HFF-Myc (cell line): ENCODE measurements at regions not wholly inside any gene's neighbourhood (a gene's known extent, or its start where the extent isn't known, plus 50 kb on each side); places are given as distances from the start of the nearest gene placed in this dataset.

ENCODE experiments used
- DNase-seq: peaks from one replicate; pipeline ENCODE4 v3.0.0-alpha.2; 2011; ENCODE audit warnings: low read depth; ENCODE audit errors: extremely low read depth
- H3K4me3 ChIP-seq: replicated peaks from 2 replicates; pipeline ENCODE4 v1.5.1; 2011; ENCODE audit warnings: low read depth, mild to moderate bottlenecking, control low read depth, low read length
- TF ChIP-seq, protein P1 (sequence below): IDR thresholded peaks from 2 replicates; pipeline ENCODE4 v1.5.1; 2012; ENCODE audit warnings: mild to moderate bottlenecking, low read depth, low read length, control low read depth; ENCODE audit errors: missing control alignments

DNA sequence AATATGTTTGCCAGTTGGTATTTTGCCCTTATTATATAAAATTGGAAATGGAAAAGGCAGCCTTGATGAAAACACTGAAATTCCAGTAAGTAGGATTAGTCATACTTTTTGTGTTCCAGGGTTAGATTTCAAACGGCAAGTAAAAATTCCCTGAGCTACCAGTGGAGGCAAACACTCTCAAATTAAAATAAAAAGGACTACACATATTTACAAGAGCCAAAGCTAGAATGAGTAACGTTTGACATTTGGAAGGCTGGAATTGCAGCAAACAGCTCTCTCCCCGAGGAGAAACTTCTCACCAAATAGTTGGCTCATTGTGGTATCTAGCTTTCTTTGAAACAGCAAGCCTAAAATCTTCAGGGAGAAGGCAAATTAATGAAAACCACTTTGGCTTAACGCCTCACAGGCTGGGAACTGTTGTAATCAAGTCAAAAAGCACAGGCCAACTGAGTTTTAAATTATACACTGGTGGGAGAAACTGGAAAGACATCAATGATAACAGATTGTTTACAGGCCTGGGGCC, 288.4 kb downstream of the SNX13 start:
- TF ChIP-seq, protein P1, sequence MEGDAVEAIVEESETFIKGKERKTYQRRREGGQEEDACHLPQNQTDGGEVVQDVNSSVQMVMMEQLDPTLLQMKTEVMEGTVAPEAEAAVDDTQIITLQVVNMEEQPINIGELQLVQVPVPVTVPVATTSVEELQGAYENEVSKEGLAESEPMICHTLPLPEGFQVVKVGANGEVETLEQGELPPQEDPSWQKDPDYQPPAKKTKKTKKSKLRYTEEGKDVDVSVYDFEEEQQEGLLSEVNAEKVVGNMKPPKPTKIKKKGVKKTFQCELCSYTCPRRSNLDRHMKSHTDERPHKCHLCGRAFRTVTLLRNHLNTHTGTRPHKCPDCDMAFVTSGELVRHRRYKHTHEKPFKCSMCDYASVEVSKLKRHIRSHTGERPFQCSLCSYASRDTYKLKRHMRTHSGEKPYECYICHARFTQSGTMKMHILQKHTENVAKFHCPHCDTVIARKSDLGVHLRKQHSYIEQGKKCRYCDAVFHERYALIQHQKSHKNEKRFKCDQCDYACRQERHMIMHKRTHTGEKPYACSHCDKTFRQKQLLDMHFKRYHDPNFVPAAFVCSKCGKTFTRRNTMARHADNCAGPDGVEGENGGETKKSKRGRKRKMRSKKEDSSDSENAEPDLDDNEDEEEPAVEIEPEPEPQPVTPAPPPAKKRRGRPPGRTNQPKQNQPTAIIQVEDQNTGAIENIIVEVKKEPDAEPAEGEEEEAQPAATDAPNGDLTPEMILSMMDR, result no peak
- H3K4me3 ChIP-seq, result no peak overlapping the region
- peak; percentile 67 for DNase-seq

DNA sequence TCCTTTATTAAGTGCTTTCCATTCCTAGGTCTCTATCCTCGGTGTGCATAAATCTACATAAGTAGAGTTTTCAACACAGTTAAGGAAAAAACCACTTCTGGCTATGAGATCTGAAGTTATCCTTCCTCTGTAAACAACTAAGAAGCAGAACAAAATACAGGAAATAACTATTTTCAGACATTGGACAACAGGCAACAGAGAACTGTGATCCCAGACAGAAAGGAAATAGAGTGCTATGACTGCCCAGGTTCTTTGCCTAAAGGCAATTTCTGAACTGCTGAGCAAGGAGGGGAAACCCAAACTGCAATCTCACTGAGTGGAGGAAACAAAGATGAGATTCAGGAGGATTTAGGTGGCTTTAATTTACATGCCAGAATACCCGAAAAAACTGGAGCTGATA, 285.4 kb downstream of the SNX13 start:
- DNase-seq, result no peak
- TF ChIP-seq, protein P1, result no peak
- H3K4me3 ChIP-seq, result no peak overlapping the region

DNA sequence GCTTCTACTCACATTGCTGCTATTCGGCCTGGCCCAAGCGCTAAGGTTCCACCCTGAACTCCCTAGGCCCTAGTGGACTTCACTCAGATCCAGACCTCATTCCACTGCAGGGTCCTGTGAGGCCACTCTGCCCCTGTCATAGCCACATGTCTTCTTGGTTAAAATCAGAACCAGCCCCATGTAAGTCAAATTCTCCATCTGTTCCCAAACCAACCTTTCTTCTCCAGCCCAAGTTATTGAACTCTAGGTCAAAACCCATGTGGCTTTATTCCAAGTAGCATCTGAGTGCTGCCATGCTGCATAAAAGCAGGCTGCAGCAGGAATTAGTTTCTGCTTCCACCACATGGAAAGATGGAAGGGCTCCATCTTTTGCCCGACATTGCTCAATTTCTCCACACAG, 281.2 kb downstream of the SNX13 start:
- TF ChIP-seq, protein P1, result no peak
- no peak for DNase-seq
- no peak overlapping the region for H3K4me3 ChIP-seq

DNA sequence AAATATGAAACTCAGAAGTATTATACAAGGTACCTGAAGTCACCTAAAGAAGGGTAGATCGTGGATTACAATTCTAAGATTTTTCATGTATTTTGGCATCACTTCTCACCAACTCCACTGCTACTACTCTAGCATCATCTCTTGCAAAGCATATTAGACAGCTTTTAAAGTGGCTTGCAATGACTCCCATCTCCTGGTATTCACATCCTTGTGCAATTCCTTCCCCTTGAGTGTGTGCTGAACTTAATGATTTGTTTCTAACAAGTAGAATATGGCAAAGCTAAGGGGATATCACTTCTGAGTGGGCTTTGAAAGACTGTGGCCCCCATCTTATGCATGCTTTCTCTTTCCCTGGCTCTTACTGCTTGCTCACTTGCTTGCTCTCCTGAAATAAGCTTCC, 280.2 kb downstream of the SNX13 start:
- no peak for DNase-seq
- TF ChIP-seq, protein P1, result no peak
- no peak overlapping the region for H3K4me3 ChIP-seq

DNA sequence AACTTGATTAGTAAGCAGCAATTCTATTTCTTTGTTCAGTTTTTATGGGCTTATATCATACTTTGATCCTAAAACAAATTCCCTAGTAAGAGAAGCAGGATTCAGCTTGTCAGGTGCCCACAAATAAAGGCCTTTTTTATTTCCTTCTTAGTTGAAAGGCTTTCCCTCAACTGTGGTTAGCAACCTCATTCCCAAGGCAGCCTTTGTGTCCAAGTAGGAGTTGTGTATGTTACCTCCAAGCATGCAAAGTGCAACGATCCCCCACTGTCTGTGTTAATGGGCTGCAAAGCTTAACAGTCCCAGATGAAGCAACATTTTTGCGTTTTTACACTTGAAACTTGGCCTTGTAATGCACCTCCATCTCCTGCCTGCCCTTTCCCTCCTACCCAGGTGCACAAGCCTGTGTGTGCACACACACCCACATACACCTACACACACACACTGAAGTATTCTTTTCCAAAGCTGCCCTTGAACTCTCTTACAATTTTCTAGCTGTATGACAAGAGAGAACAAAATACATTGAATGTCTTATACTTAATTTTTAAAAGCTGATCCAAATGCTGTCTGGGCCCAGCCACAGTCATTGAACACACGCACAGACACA, 278.2 kb downstream of the SNX13 start:
- no peak overlapping the region for H3K4me3 ChIP-seq
- TF ChIP-seq, protein P1, result no peak
- DNase-seq, result no peak

DNA sequence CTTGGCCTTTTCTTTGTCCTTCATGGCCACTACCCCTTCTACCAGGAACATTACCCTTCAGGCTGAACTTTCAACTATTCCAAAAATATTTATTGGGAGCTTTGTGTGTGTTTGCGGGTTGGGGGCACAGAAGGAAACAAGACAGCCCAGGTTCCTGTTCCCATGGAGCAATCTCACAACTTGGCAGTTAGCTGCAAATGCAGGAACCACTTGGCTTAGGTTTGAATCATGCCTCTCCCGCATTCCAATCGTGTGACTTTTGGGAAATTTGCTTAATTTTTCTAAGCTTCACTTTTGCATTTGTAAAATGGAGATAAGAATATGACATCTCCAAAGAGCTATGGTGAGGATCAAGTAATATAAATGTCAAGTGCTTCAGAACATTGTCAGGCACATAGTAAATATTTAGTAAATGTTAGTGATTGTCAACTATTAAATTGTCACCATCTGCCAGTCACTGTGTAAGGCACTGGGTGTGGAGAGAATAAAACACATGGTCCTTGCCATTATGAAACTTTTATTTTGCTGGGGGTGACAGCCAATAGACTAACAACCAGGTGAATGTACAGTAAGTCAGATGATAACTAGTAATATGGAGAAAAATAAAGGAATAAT, 277.1 kb downstream of the SNX13 start:
- H3K4me3 ChIP-seq, result no peak overlapping the region
- TF ChIP-seq, protein P1, result no peak
- no peak for DNase-seq
